Liver (tissue), 8 donors: ENCODE measurements at regions not wholly inside any gene's neighbourhood (a gene's known extent, or its start where the extent isn't known, plus 50 kb on each side); places are given as distances from the start of the nearest gene placed in this dataset.

Experiments
- DNase-seq: peaks from one replicate; pipeline ENCODE4 v3.0.0-alpha.2; 2017; ENCODE audit warnings: low spot score
- H3K27ac ChIP-seq, 2 donors: one replicate each; pipeline ENCODE4 v1.7.0; 2013; ENCODE audit warnings: inconsistent platforms in 2 of 2, low read length in 2 of 2, control low read depth in 1 of 2, low read depth in 1 of 2, mild to moderate bottlenecking in 1 of 2
- H3K27me3 ChIP-seq, 4 donors: one replicate each; pipeline versions ENCODE4 v1.6.1 to v1.7.0; 2013; ENCODE audit warnings: low read length in 3 of 4, inconsistent platforms in 1 of 4, mild to moderate bottlenecking in 1 of 4, moderate library complexity in 1 of 4; ENCODE audit not compliant: control insufficient read depth in 4 of 4, insufficient read depth in 4 of 4
- H3K36me3 ChIP-seq, 4 donors: one replicate each; pipeline versions ENCODE4 v1.6.1 to v1.7.0; 2013; ENCODE audit warnings: low read length in 3 of 4, mild to moderate bottlenecking in 3 of 4, low read depth in 1 of 4, moderate library complexity in 1 of 4; ENCODE audit not compliant: control insufficient read depth in 4 of 4, insufficient read depth in 3 of 4
- H3K4me1 ChIP-seq, 4 donors: one replicate each; pipeline versions ENCODE4 v1.6.1 to v1.7.0; 2013; ENCODE audit warnings: low read length in 3 of 4, mild to moderate bottlenecking in 3 of 4, moderate library complexity in 1 of 4; ENCODE audit not compliant: control insufficient read depth in 4 of 4, insufficient read depth in 4 of 4
- H3K4me3 ChIP-seq, 3 donors: one replicate each; pipeline versions ENCODE4 v1.6.1 to v1.7.0; 2013; ENCODE audit warnings: low read length in 3 of 3, control low read depth in 1 of 3, low read depth in 1 of 3, mild to moderate bottlenecking in 1 of 3
- H3K9ac ChIP-seq, 2 donors: one replicate each; pipeline ENCODE4 v1.7.0; 2013; ENCODE audit warnings: low read length in 2 of 2, mild to moderate bottlenecking in 2 of 2, moderate library complexity in 2 of 2, control low read depth in 1 of 2, low read depth in 1 of 2
- H3K9me3 ChIP-seq, 4 donors: one replicate each; pipeline versions ENCODE4 v1.6.1 to v1.7.0; 2013; ENCODE audit warnings: low read length in 3 of 4; ENCODE audit not compliant: control insufficient read depth in 4 of 4
- CTCF ChIP-seq: fragments of 150-350 bp; IDR thresholded peaks from 2 replicates; pipeline ENCODE4 v1.5.1; 2017; ENCODE audit warnings: improper control_type of control experiment, low read depth, low read length; ENCODE audit not compliant: missing input control
- EGR1 ChIP-seq, 2 donors: IDR thresholded peaks; 2 replicates each; pipeline ENCODE4 v1.6.1; 2016 to 2018; ENCODE audit warnings: antibody characterized with exemption in 2 of 2, low read depth in 2 of 2
- FOXA1 ChIP-seq: IDR thresholded peaks from 2 replicates; pipeline ENCODE4 v1.6.1; 2016; ENCODE audit warnings: antibody characterized with exemption
- FOXA2 ChIP-seq: IDR thresholded peaks from 2 replicates; pipeline ENCODE4 v1.6.1; 2016; ENCODE audit warnings: antibody characterized with exemption
- GABPA ChIP-seq, 2 donors: IDR thresholded peaks in 1 of 2; conservative IDR thresholded peaks in 1 of 2; 2 replicates each; pipeline ENCODE4 v1.6.1; 2016; ENCODE audit warnings: antibody characterized with exemption in 2 of 2, mild to moderate bottlenecking in 1 of 2, moderate library complexity in 1 of 2
- HNF4A ChIP-seq, 2 donors: conservative IDR thresholded peaks; 2 replicates each; pipeline ENCODE4 v1.6.1; 2016; ENCODE audit warnings: antibody characterized with exemption in 2 of 2, mild to moderate bottlenecking in 2 of 2
- HNF4G ChIP-seq: IDR thresholded peaks from 2 replicates; pipeline ENCODE4 v1.6.1; 2016; ENCODE audit warnings: antibody characterized with exemption
- JUND ChIP-seq, 2 donors: IDR thresholded peaks; 2 replicates each; pipeline ENCODE4 v1.6.1; 2016; ENCODE audit warnings: antibody characterized with exemption in 2 of 2
- NR2F2 ChIP-seq: IDR thresholded peaks from 2 replicates; pipeline ENCODE4 v1.6.1; 2016; ENCODE audit warnings: antibody characterized with exemption
- RAD21 ChIP-seq, 2 donors: IDR thresholded peaks; 2 replicates each; pipeline ENCODE4 v1.6.1; 2016; ENCODE audit warnings: antibody characterized with exemption in 2 of 2, mild to moderate bottlenecking in 2 of 2
- RXRA ChIP-seq, 2 donors: IDR thresholded peaks; 2 replicates each; pipeline ENCODE4 v1.6.1; 2017 to 2018; ENCODE audit warnings: antibody characterized with exemption in 2 of 2, mild to moderate bottlenecking in 1 of 2
- SP1 ChIP-seq: IDR thresholded peaks from 2 replicates; pipeline ENCODE4 v1.6.1; 2018; ENCODE audit warnings: antibody characterized with exemption, mild to moderate bottlenecking
- TAF1 ChIP-seq: conservative IDR thresholded peaks from 2 replicates; pipeline ENCODE4 v1.6.1; 2016; ENCODE audit warnings: antibody characterized with exemption, mild to moderate bottlenecking
- YY1 ChIP-seq: IDR thresholded peaks from 2 replicates; pipeline ENCODE4 v1.6.1; 2016; ENCODE audit warnings: antibody characterized with exemption, mild to moderate bottlenecking
- ZBTB33 ChIP-seq: IDR thresholded peaks from 2 replicates; pipeline ENCODE4 v1.6.1; 2016; ENCODE audit warnings: antibody characterized with exemption
- WGBS: extraction: QIAGEN DNeasy Blood & Tissue Kit; methylation state at CpG from one replicate; pipeline ENCODE4 v1.1.7; 2013; 5-methylcytosine and 5-hydroxymethylcytosine counted together
- TF ChIP-seq, protein P1 (sequence below): IDR thresholded peaks from 2 replicates; pipeline ENCODE4 v1.6.1; 2016; ENCODE audit warnings: antibody characterized with exemption
- donor health status: healthy.
- donor health status: healthy.
- donor health status: healthy.
- donor health status: healthy.
- donor health status: healthy.

GRCh38 chr1:163668472-163668871 is 346.7 kb downstream of the NUF2 start:
- Histone ChIP-seq H3K36me3 (no peaks in the 10 kb centered on the region), H3K27me3 (no peaks in the 10 kb centered on the region), H3K4me3 (no peak overlapping the region), H3K9me3 (no peaks in the 10 kb centered on the region), H3K9ac (no peak overlapping the region), H3K27ac (no peak overlapping the region), H3K4me1 (no peaks in the 10 kb centered on the region)
- 66% methylated on average over 2 of the region's 2 CpGs for WGBS
- no peak for TF ChIP-seq GABPA (IDR thresholded peaks at IDR 0.05 in 1 of 2, conservative IDR thresholded peaks at IDR 0.05 in 1 of 2)
- no peak for TF ChIP-seq CTCF
- no peak for TF ChIP-seq RXRA (IDR thresholded peaks at IDR 0.05)
- no peak for TF ChIP-seq ZBTB33
- no peak for TF ChIP-seq HNF4G
- no peak for TF ChIP-seq HNF4A (conservative IDR thresholded peaks at IDR 0.05)
- no peak for TF ChIP-seq FOXA1
- no peak for DNase-seq

DNA sequence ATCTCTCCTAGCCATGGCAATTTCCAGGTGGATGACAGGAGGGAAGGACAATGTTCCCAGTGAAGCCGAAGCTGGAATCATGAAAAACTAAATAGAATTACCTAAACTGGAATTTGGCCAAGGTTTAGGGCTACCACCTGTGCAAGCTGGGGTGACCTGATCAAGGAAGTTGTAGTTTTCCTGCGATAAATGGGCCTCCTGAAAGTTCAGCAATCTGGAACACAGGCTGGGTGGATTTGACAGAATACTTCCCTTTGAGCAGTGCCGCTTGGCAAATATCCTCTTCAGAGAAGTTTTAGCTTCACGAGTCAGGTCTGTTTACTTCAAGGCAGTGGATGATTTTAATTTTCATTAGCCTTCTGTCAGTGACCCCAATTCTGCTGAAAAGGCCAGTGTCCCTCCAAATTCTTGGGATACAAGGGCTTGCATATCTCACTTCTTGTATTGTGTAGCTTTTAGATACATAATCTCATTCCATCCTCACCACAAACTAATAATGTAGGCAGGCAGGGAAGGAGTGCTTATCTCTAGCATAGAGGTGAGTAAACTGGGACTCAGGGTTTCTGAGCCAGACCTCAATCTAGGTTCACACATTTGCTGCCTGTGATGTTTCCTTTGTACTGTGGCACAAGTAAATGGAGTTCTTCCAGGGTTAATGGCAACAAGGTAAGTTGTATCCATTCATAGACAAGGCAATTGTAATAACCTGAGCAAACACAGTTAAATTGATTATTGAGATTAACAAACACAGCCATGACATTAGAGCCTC is 349.4 kb downstream of the NUF2 start:
- Histone ChIP-seq H3K4me1 (no peaks in the 10 kb centered on the region), H3K9me3 (no peaks in the 10 kb centered on the region), H3K27ac (no peak overlapping the region), H3K4me3 (no peak overlapping the region), H3K36me3 (no peaks in the 10 kb centered on the region), H3K27me3 (no peaks in the 10 kb centered on the region), H3K9ac (no peak overlapping the region)
- DNase-seq = no peak
- TF ChIP-seq RXRA (IDR thresholded peaks at IDR 0.05) (no peak), HNF4G (no peak)
- WGBS = 32% methylated on average over 4 of the region's 4 CpGs

GRCh38 chr1:163672976-163673758 is 351.4 kb downstream of the NUF2 start:
- Histone ChIP-seq H3K36me3 (no peaks in the 10 kb centered on the region), H3K9me3 (no peaks in the 10 kb centered on the region), H3K4me3 (no peak overlapping the region), H3K27ac (no peak overlapping the region), H3K27me3 (no peaks in the 10 kb centered on the region), H3K9ac (no peak overlapping the region), H3K4me1 (no peaks in the 10 kb centered on the region)
- TF ChIP-seq, protein P1, sequence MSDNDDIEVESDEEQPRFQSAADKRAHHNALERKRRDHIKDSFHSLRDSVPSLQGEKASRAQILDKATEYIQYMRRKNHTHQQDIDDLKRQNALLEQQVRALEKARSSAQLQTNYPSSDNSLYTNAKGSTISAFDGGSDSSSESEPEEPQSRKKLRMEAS = no peak
- no peak for TF ChIP-seq TAF1
- TF ChIP-seq NR2F2 = no peak
- no peak for TF ChIP-seq EGR1 (IDR thresholded peaks at IDR 0.05; ENCODE audit: low read depth in 2 of 2)
- TF ChIP-seq FOXA2 = no peak
- TF ChIP-seq GABPA (IDR thresholded peaks at IDR 0.05 in 1 of 2, conservative IDR thresholded peaks at IDR 0.05 in 1 of 2) = no peak
- TF ChIP-seq CTCF = no peak
- no peak for TF ChIP-seq YY1
- no peak for TF ChIP-seq JUND (IDR thresholded peaks at IDR 0.05)
- no peak for TF ChIP-seq HNF4A (conservative IDR thresholded peaks at IDR 0.05)
- TF ChIP-seq ZBTB33 = no peak
- no peak for TF ChIP-seq HNF4G
- no peak for TF ChIP-seq FOXA1
- TF ChIP-seq RAD21 (IDR thresholded peaks at IDR 0.05) = no peak
- TF ChIP-seq SP1 = no peak
- DNase-seq = no peak
- 74% methylated on average over 9 of the region's 9 CpGs for WGBS
